ENCODE measurements at regions not wholly inside any gene's neighbourhood (a gene's known extent, or its start where the extent isn't known, plus 50 kb on each side); places are given as distances from the start of the nearest gene placed in this dataset.

DNA sequence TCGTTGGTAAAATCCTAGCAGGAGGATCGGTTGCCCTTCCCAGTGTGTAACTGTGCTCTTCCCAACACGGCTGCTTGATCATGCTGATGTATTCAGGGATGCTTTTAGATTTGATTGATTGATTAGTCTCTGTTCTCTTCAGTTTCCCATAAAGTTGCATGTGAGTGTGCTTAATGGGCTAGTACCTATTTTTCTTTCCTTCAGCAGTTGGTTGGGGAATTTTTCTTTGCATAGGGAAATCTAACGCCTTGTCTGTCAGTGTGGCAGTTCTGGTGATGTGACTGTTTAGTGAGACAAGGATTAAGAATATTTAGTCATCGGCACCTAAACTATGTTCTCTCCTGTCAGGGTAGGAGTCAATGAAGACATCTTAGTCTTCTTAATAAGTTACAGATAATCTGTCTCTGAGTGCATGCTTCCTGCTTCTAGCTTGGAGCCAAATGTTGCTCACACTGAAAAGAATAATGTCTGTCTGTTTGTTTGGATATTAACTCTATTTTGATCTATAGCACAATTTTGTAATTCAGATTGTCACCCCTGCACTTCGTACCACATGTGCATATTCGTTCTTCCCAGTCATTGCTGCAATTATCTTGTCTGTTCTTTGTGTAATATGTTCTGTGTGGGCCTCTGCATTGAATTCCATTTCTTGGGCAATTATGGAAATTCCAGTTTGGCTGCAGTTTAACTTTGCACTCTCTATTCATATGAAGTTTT is 169.9 kb downstream of the EDN1 start:
- TF ChIP-seq EZH2 (IDR thresholded peaks at IDR 0.05; ENCODE audit: borderline replicate concordance, low read length) (no peak), CTCF (IDR thresholded peaks at IDR 0.05; ENCODE audit: low read length) (no peak)
